Activated T-cell treated with anti-CD3 and anti-CD28 coated beads, Interleukin-2, amount 50 U/mL, for 48 hours (primary cell): ENCODE measurements at regions not wholly inside any gene's neighbourhood (a gene's known extent, or its start where the extent isn't known, plus 50 kb on each side); places are given as distances from the start of the nearest gene placed in this dataset.
"Not testable (repeated sequence)": the region's sequence is repeated elsewhere in the genome, so short reads cannot be mapped to it uniquely, and the experiment has no call there.

Experiments used
- DNase-seq, 2 experiments: peaks; one replicate each; pipeline ENCODE4 v3.0.0-alpha.2; 2020

- DNase-seq, result no peak
These were observed 56.0 kb upstream of the MID1 start for GRCh38 chrX:10676235-10676957.

GRCh38 chrX:10677490-10677889, 57.1 kb upstream of the MID1 start:
- DNase-seq, result no peak

- no peak for DNase-seq
These were observed 59.0 kb upstream of the MID1 start for GRCh38 chrX:10679387-10679786.

- no peak for DNase-seq
These were observed 60.8 kb upstream of the MID1 start for GRCh38 chrX:10681167-10681566.

GRCh38 chrX:10683631-10684030, 63.2 kb upstream of the MID1 start:
- not testable (repeated sequence) for DNase-seq

GRCh38 chrX:10685923-10686595, 65.7 kb upstream of the MID1 start:
- DNase-seq, result no peak

GRCh38 chrX:10691751-10692150, 71.4 kb upstream of the MID1 start:
- DNase-seq, result not testable (repeated sequence)

- no peak for DNase-seq
These were observed 77.4 kb upstream of the MID1 start for GRCh38 chrX:10697616-10698317.

- no peak for DNase-seq
These were observed 77.9 kb upstream of the MID1 start for GRCh38 chrX:10698318-10698640.

- no peak for DNase-seq
These were observed 81.6 kb upstream of the MID1 start for GRCh38 chrX:10702031-10702430.

- DNase-seq, result not testable (repeated sequence)
These were observed 86.0 kb upstream of the MID1 start for GRCh38 chrX:10706342-10706741.

GRCh38 chrX:10707773-10708172, 87.4 kb upstream of the MID1 start:
- no peak for DNase-seq

- DNase-seq, result no peak
These were observed 88.9 kb upstream of the MID1 start for GRCh38 chrX:10709276-10709675.

GRCh38 chrX:10714531-10714930, 94.1 kb upstream of the MID1 start:
- DNase-seq, result no peak

GRCh38 chrX:10722851-10723250, 102.5 kb upstream of the MID1 start:
- peak; percentile 33 to 47 for DNase-seq

- no peak for DNase-seq
These were observed 104.7 kb upstream of the MID1 start for GRCh38 chrX:10725071-10725470.

GRCh38 chrX:10726647-10727046, 106.3 kb upstream of the MID1 start:
- DNase-seq, result no peak

- DNase-seq, result no peak
These were observed 108.5 kb upstream of the MID1 start for GRCh38 chrX:10728806-10729389.

- no peak for DNase-seq
These were observed 119.0 kb upstream of the MID1 start for GRCh38 chrX:10739426-10739825.

GRCh38 chrX:10741003-10741402, 120.6 kb upstream of the MID1 start:
- no peak for DNase-seq

GRCh38 chrX:10741550-10741949, 121.2 kb upstream of the MID1 start:
- DNase-seq, result no peak

- no peak for DNase-seq
These were observed 123.1 kb upstream of the MID1 start for GRCh38 chrX:10743476-10743875.

- DNase-seq, result no peak
These were observed 123.6 kb upstream of the MID1 start for GRCh38 chrX:10744007-10744406.

- DNase-seq, result no peak
These were observed 127.6 kb upstream of the MID1 start for GRCh38 chrX:10747975-10748374.
